H4 (cell line): ENCODE measurements at regions not wholly inside any gene's neighbourhood (a gene's known extent, or its start where the extent isn't known, plus 50 kb on each side); places are given as distances from the start of the nearest gene placed in this dataset.

Experiments used
- DNase-seq: peaks from one replicate; pipeline ENCODE4 v3.0.0-alpha.2; 2015; ENCODE audit warnings: low spot score

- no peak for DNase-seq
These were observed 312.1 kb upstream of the MYT1L start for GRCh38 chr2:2642906-2643890.

- DNase-seq = no peak
These were observed 310.7 kb upstream of the MYT1L start for GRCh38 chr2:2641541-2642410.

DNA sequence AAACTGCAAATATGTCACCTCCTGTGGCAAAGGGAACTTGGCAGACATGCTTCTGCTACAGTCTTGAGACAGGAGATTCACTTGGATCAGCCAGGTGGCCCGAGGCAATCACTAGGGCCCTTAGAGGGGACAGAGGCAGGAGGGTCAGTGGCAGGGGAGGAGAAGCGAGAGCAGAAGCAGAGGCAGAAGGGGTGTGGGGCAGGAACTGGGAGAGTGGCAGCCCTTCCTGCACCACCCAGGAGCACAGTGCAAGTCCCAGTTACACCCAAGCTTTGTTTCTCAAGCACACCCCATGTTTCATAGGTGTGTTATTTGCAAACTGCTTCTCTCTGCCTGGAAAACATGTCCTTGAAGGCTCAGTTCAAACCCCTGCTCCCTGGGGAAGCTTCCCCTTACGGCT lies 309.7 kb upstream of the MYT1L start:
- no peak for DNase-seq

- no peak for DNase-seq
These were observed 309.3 kb upstream of the MYT1L start for GRCh38 chr2:2640371-2640770.

DNA sequence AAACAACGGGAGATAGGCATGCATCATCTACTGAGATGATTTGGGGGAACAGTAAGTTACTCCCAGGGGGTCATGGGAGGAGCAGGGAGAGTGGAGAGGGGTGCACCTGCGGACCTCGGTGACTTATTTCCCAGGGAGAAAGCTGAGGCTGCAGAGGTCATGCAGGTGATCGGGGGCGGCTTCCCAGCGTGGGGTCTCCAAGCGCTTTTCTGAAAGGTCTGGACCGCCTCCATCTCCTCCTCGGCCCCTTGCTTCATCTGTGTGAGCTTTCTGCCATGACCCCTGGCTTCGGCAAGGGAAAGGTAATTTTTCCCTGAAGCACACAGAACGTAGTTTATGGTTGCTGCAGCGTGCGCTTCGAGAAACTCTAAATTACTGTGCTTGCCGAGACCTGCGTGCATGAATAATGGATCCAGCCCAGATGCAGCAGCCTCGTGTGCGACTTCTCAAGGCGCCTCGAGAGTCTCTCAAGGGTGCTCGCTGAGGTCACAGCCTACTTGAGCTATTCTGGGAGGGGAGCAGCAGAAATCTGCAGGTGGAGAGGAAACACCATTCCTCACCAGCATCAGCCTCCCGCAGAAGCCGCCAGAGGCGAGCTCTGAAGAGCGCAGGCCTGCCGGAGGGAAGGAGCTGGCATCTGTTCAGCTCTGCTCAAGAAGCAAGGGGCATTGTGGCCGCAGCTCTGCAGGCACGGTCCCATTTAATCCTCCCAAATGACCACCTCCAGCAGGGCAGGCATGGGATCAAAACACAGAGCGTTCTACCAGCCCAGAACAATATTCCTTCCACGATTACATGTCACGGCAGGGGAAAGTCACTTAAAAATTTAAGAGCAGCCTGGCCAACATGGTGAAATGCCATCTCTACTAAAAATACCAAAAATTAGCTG lies 308.4 kb upstream of the MYT1L start:
- no peak for DNase-seq

DNA sequence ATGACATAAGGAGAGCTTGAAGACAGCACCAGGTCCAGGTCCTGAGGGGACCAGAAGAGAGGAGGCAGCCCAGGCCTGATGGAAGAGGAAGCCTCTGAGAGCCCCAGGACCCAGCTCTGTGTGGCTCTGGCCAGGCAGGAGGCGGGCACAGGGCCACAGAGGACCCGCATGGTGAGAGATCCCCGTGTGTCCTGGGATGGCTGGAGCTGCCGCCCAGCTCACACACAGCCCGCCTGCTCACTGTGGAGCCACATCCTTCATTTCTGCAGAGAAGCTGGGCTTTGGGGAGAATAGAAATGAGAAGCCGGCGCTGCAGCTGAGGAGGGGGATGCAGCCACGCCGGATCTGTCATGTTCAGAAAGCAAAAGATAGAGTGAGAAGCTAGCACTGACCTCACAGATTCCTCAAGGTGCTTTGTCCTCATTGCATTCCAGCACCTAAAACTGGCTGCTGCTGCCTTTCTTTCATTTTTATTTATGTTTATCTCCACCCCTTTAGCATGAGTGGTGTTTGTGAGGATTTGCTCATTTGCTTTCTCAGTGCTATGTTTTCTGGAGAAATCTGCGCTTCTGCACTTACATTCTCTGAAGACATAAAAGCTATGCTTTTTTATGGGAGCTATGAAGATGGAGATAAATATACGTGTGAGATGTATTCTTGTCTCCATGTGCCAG lies 307.6 kb upstream of the MYT1L start:
- DNase-seq = no peak

GRCh38 chr2:2636813-2637212 lies 305.7 kb upstream of the MYT1L start:
- no peak for DNase-seq

- DNase-seq = no peak
These were observed 304.0 kb upstream of the MYT1L start for GRCh38 chr2:2635025-2635528.

DNA sequence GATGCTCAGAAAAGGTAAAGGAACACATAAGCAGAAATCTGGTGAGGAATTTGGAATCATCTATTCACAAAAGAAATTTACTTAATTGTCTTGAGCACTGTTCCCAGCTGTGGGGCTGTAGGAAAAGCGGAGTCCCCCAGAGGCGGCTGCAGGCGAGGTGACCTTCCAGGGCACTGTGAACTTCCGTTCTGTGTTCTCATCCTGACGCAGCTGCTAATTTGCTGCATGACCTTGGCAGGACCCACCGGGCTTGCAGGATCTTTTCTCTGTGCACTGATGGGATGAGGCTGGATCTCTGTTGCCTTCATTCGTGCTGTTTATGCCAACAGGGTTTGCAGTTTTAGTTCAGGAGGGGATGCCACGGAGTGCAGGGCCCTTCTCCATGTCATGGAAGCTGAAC lies 301.9 kb upstream of the MYT1L start:
- DNase-seq = no peak

- no peak for DNase-seq
These were observed 292.9 kb upstream of the MYT1L start for GRCh38 chr2:2623939-2624338.

- no peak for DNase-seq
These were observed 290.8 kb upstream of the MYT1L start for GRCh38 chr2:2621855-2622254.

GRCh38 chr2:2620604-2621003 lies 289.5 kb upstream of the MYT1L start:
- no peak for DNase-seq

- DNase-seq = no peak
These were observed 288.9 kb upstream of the MYT1L start for GRCh38 chr2:2619995-2620394.

- no peak for DNase-seq
These were observed 283.4 kb upstream of the MYT1L start for GRCh38 chr2:2614452-2614851.

GRCh38 chr2:2613279-2614199 lies 282.5 kb upstream of the MYT1L start:
- peak; percentile 93 for DNase-seq

- no peak for DNase-seq
These were observed 279.7 kb upstream of the MYT1L start for GRCh38 chr2:2610751-2611150.

DNA sequence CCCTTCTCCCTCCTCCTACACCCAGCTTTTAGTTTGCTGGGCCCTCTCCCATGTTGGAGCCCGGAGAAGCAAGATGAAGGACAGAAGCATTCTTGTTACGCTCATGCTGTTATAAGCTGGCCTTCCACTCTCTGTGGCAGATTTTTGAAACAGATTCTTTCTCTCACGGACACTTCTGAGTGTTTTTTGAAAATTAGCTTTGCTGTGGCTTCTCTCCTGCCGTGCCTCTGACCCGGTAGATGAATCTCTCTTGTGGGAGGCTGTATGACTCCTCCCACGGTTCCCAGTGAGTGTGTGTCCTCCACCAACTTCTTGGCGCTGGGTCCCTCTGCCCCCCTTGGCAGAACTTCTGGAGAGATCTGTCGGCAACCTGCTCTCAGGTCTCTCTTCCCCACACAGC lies 269.3 kb upstream of the MYT1L start:
- no peak for DNase-seq

GRCh38 chr2:2599441-2599840 lies 268.4 kb upstream of the MYT1L start:
- no peak for DNase-seq

- DNase-seq = no peak
These were observed 266.6 kb upstream of the MYT1L start for GRCh38 chr2:2597712-2598111.

GRCh38 chr2:2591542-2591940 lies 260.5 kb upstream of the MYT1L start:
- DNase-seq = no peak
